Left ventricle myocardium inferior (tissue), 1 donor: ENCODE measurements at regions not wholly inside any gene's neighbourhood (a gene's known extent, or its start where the extent isn't known, plus 50 kb on each side); places are given as distances from the start of the nearest gene placed in this dataset.
A peak's percentile ranks its signal among the peaks of the same experiment; 100 is the strongest.
"Not testable (repeated sequence)": the region's sequence is repeated elsewhere in the genome, so short reads cannot be mapped to it uniquely, and the experiment has no call there.

Source experiments
- DNase-seq: peaks from one replicate; pipeline ENCODE4 v3.0.0-alpha.2; 2020
- H3K27ac ChIP-seq: fragments of 200-600 bp; replicated peaks from 2 replicates; pipeline ENCODE4 v1.8.0; 2021
- H3K27me3 ChIP-seq: fragments of 200-600 bp; 2 replicates; pipeline ENCODE4 v1.8.0; 2021; ENCODE audit warnings: low read depth
- H3K36me3 ChIP-seq: fragments of 200-600 bp; 2 replicates; pipeline ENCODE4 v1.8.0; 2021
- H3K4me1 ChIP-seq: fragments of 200-600 bp; 2 replicates; pipeline ENCODE4 v1.8.0; 2021
- H3K4me3 ChIP-seq: fragments of 200-600 bp; 2 replicates; pipeline ENCODE4 v1.8.0; 2021; ENCODE audit warnings: mild to moderate bottlenecking, moderate library complexity
- H3K9me3 ChIP-seq: fragments of 200-600 bp; replicated peaks from 2 replicates; pipeline ENCODE4 v1.8.0; 2021
- intact Hi-C: fragments of 100-400 bp; cut with micrococcal nuclease; formaldehyde crosslinking; loops from one replicate; pipeline ENCODE4 v1.11.0; 2022
- TF ChIP-seq, protein P1 (sequence below): fragments of 200-600 bp; IDR thresholded peaks from 2 replicates; pipeline ENCODE4 v1.8.0; 2021; ENCODE audit warnings: antibody characterized with exemption, mild to moderate bottlenecking, borderline replicate concordance
- donor health status: DM: no; HTN: yes; CAD: no; lungs with severe emphysema.

DNA sequence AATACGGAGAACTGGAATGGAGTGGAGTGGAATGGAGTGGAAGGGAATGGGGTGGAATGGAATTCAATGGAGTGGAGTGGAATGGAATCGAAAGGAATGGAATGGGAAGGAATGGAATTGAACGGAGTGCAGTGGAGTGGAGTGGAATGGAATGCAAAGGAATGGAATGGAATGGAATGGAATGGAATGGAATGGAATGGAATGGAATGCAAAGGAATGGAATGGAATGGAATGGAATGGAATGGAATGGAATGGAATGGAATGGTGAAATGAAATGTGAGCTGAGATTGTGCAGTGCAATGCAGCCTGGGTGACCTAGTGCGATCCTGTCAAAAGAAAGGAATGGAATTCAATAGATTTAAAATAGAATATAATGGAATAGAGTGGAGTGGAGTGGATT lies 357.3 kb upstream of the WSB1 start:
- DNase-seq, H3K4me1 ChIP-seq, H3K36me3 ChIP-seq, H3K4me3 ChIP-seq, intact Hi-C loops, H3K27ac ChIP-seq, H3K27me3 ChIP-seq: not testable (repeated sequence)
- H3K9me3 ChIP-seq: peaks cover 44% of the 10 kb centered on the region

DNA sequence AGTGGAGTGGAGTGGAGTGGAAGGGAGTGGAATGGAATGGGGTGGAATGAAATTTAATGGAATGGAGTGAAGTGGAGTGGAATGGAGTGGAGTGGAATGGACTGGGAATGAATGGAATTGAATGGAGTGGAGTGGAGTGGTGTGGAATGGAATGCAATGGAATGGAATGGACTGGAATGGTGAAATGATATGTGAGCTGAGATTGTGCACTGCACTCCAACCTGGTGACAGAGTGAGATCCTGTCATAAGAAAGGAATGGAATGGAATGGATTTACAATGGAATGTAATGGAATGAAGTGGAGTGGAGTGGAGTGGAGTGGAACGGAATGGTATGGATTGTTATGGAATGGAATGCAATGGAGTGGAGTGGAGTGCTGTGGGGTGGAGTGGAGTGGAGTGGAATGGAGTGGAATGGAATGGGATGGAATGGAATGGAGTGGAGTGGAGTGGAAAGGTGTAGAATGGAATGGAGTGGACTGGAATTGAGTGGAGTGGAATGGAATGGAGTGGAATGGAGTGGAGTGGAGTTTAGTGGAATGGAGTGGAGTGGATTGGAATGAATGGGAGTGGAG lies 356.1 kb upstream of the WSB1 start:
- H3K36me3 ChIP-seq, H3K4me3 ChIP-seq, H3K4me1 ChIP-seq, H3K27me3 ChIP-seq, intact Hi-C loops, H3K27ac ChIP-seq, DNase-seq: not testable (repeated sequence)
- peaks cover 44% of the 10 kb centered on the region for H3K9me3 ChIP-seq

DNA sequence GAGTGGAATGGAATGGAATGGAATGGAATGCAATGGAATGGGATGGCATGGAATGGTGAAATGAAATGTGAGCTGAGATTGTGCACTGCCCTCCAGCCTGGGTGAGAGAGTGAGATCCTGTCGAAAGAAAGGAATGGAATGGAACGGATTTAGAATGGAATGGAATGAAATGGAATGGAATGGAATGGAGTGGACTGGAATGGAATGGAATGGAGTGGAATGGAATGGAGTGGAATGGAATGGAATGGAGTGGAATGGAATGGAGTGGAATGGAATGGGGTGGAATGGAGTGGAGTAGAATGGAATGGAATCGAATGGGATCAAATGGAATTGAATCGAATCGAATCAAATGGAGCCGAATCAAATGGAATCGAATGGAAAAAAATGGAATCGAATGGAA lies 354.2 kb upstream of the WSB1 start:
- intact Hi-C loops, H3K27me3 ChIP-seq, DNase-seq, H3K36me3 ChIP-seq, H3K4me1 ChIP-seq, H3K27ac ChIP-seq, H3K4me3 ChIP-seq: not testable (repeated sequence)
- peaks cover 44% of the 10 kb centered on the region for H3K9me3 ChIP-seq

DNA sequence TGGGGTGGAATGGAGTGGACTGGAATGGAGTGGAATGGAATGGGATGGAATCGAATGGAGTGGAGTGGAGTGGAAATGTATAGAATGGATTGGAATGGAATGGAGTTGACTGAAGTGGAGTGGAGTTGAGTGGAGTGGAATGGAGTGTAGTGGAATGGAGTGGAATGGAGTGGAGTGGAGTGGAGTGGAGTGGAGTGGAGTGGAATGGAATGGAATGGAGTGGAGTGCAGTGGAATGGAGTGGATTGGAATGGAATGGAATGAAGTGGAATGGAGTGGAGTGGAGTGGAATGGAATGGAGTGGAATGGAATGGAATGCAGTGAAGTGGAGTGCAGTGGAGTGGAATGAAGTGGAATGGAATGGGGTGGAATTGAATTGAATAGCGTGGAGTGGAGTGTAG lies 353.3 kb upstream of the WSB1 start:
- H3K4me3 ChIP-seq, H3K36me3 ChIP-seq, H3K27ac ChIP-seq, DNase-seq, H3K27me3 ChIP-seq, H3K4me1 ChIP-seq, intact Hi-C loops: not testable (repeated sequence)
- peaks cover 44% of the 10 kb centered on the region for H3K9me3 ChIP-seq

DNA sequence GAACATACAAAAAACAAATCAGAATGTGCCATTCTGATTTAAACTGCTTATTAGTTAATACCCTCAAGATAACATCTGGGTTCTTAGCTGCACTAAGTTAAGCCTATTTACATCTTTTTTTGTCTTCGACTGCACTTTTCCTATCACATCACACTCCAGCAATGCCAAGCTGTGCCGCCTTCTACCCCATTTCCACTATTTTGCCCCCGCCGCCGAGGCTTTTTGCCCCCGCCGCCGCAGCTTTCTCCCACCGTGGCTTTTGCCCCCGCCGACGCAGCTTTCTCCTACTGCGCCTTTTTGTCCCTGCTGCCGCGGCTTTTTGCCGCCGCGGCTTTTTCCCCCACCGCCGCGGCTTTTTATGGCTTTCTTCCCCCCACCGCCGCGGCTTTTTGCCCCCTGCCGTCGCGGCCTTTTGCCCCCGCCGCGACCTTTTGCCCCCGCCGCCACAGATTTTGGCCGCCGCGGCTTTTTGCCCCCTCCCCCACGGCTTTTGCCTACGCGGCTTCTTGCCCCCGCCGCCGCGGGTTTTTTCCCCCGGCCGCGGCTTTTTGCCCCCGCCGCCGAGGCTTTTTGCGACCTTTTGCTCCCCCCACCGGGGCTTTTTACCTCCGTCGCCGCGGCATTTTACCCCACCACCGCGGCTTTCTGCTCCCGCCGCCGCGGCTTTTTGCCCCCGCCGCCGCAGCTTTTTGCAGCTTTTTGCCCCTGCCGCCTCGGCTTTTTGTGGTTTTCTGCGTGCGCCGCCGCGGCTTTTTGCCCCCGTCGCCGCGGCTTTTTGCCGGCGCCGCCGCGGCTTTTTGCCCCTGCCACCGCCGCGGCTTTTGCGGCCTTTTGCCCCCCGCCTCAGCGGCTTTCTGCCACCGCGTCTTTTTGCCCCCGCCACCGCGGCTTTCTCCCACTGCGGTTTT lies 331.4 kb upstream of the WSB1 start:
- DNase-seq: no peak

DNA sequence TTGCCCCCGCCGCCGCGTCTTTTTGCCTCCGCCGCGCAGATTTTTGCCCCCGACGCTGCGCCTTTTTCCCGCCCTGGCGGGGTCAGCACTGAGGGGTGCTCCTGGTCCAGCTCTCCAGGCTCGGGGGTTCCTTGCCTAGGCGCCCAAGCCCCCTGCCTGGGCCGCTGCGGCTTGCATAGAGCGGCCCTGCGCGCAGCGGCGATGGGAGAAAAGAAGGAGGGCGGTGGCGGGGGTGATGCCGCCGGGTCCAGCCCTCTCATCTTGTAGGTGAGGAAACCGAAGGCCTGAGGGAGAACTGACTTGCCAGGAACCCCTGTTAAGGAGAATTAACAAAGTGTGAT lies 330.8 kb upstream of the WSB1 start:
- H3K27me3 ChIP-seq: peaks cover 42% of the 10 kb centered on the region
- no peak for DNase-seq
- H3K36me3 ChIP-seq: no peaks in the 10 kb centered on the region
- intact Hi-C loops: no loop called here
- H3K9me3 ChIP-seq: peaks cover 13% of the 10 kb centered on the region
- H3K27ac ChIP-seq: no peak overlapping the region
- peak overlapping the region; percentile 32 for H3K4me3 ChIP-seq
- no peaks in the 10 kb centered on the region for H3K4me1 ChIP-seq
- TF ChIP-seq, protein P1, sequence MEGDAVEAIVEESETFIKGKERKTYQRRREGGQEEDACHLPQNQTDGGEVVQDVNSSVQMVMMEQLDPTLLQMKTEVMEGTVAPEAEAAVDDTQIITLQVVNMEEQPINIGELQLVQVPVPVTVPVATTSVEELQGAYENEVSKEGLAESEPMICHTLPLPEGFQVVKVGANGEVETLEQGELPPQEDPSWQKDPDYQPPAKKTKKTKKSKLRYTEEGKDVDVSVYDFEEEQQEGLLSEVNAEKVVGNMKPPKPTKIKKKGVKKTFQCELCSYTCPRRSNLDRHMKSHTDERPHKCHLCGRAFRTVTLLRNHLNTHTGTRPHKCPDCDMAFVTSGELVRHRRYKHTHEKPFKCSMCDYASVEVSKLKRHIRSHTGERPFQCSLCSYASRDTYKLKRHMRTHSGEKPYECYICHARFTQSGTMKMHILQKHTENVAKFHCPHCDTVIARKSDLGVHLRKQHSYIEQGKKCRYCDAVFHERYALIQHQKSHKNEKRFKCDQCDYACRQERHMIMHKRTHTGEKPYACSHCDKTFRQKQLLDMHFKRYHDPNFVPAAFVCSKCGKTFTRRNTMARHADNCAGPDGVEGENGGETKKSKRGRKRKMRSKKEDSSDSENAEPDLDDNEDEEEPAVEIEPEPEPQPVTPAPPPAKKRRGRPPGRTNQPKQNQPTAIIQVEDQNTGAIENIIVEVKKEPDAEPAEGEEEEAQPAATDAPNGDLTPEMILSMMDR: no peak

More for the DNA sequence above, 331.4 kb upstream of the WSB1 start:
- intact Hi-C loops: no loop called here
- Histone ChIP-seq H3K27me3 (peaks cover 42% of the 10 kb centered on the region), H3K27ac (no peak overlapping the region), H3K4me1 (no peaks in the 10 kb centered on the region), H3K9me3 (peaks cover 13% of the 10 kb centered on the region), H3K4me3 (peak overlapping the region; percentile 32), H3K36me3 (no peaks in the 10 kb centered on the region)
- TF ChIP-seq, protein P1: no peak

DNA sequence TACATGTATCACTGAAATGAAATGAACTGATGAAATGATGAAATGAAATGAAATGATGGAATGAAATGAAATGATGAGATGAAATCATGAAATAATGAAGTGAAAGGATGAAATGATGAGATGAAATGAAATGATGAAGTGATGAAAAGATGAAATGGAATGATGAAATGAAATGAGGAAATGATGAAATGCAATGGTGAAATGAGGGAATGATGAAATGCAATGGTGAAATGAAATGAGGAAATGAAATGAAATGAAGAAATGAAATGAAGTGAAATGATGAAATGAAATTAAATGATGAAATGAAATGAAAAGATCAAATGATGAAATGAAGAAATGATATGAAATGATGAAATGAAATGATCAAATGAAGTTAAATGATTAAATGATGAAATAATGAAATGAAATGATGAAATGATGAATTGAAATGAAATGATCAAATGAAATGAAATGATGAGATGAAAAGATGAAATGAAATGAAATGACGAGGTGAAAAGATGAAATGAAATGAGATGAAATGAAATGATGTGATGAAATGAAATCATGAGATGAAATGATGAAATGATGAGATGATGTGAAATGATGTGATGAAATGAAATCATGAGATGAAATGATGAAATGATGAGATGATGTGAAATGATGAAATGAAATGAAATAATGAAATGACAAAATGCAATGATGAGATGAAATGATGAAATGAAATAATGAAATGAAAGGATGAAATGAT lies 327.9 kb upstream of the WSB1 start:
- H3K4me1 ChIP-seq, DNase-seq, intact Hi-C loops, H3K27ac ChIP-seq, H3K4me3 ChIP-seq, H3K36me3 ChIP-seq: not testable (repeated sequence)
- H3K9me3 ChIP-seq: peaks cover 16% of the 10 kb centered on the region
- peaks cover 37% of the 10 kb centered on the region for H3K27me3 ChIP-seq

DNA sequence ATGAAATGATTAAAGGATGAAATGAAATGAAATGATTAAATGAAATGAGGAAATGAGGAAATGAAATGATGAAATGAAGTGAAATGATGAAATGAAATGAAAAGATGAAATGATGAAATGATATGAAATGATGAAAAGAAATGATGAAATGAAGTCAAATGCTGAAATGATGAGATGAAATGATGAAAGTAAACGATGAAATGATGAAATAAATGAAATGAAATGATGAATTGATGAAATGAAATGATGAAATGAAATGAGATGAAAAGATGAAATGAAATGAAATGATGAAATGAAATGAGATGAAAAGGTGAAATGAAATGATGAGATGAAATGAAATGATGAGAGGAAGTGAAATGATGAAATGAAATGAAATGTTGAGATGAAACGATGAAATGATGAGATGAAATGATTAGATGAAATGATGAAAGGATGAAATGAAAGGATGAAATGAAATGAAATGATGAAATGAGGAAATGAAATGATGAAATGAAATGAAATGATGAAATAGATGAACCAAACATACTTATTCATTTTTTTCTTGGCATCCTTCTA lies 327.2 kb upstream of the WSB1 start:
- H3K36me3 ChIP-seq, DNase-seq, H3K4me1 ChIP-seq, H3K4me3 ChIP-seq, H3K27ac ChIP-seq, intact Hi-C loops: not testable (repeated sequence)
- Histone ChIP-seq H3K9me3 (peaks cover 16% of the 10 kb centered on the region), H3K27me3 (peaks cover 30% of the 10 kb centered on the region)

DNA sequence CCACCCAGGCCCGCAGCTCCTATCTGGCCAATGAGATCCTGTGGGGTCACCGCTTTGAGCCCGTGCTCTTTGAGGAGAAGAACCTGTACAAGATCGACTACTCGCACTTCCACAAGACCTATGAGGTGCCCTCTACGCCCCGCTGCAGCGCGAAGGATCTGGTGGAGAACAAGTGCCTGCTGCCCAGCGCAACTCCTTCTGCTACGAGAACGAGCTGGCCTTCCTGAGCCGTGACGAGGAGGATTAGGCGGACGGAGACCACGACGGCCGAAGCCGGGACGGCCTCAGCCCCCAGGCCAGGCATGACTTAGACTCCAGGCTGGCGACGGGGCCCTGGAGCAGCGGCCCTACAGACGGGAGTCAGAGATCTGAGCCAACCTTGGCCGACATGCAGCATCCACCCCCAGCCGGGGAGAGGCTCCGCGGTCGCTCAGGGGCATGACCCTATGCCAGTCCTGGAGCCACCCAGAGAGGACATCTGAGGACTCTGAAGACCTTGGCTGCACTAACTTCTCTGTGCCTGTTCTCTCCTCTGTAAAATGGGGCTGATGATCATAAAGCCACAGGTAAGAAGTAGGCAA lies 312.0 kb upstream of the WSB1 start:
- H3K27ac ChIP-seq, H3K9me3 ChIP-seq, H3K4me1 ChIP-seq, H3K4me3 ChIP-seq, intact Hi-C loops, DNase-seq, H3K36me3 ChIP-seq: not testable (repeated sequence)
- peaks cover 11% of the 10 kb centered on the region for H3K27me3 ChIP-seq

DNA sequence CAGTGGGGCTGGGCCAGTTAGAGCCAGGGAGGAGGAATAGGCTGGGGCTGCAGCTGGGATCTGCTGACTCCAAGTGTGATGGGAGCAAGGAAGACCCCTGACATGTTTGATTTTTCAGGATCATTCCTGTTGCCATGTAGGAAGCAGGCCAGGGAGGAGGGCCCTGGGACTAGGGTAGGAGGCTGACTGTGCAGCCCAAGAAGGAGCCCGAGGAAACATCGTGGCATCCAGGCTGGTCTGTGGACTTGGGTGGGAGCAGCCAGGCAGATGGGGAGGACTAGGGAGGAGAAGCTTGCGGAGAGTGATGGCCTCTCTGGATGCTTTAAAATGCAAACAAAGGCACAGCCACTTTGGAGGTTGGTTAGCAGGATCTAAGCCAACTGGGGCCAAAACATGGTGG lies 311.4 kb upstream of the WSB1 start:
- H3K9me3 ChIP-seq, DNase-seq, H3K4me1 ChIP-seq, H3K4me3 ChIP-seq, intact Hi-C loops, H3K27ac ChIP-seq, H3K36me3 ChIP-seq: not testable (repeated sequence)
- H3K27me3 ChIP-seq: peaks cover 11% of the 10 kb centered on the region

DNA sequence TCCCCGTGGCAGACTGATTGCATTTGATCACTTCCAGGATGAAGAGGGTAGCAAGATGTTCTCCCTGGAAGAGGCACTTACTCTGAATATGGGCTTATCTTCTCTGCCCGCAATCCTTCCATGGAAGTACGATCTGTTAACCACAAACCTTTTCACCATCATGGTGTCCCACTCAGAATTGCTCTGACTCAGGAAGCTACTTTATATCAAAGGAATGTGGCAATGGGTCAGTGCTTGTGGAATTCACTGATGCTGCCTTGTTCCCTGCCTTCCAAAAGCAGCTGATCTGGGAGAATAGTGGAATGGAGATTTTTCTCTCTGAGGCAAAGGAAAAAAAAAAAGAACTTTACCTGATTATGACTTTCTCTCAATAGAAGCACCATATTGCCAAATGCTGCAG lies 306.1 kb upstream of the WSB1 start:
- peaks cover 11% of the 10 kb centered on the region for H3K27me3 ChIP-seq
- H3K36me3 ChIP-seq, DNase-seq, intact Hi-C loops, H3K27ac ChIP-seq, H3K9me3 ChIP-seq, H3K4me1 ChIP-seq, H3K4me3 ChIP-seq: not testable (repeated sequence)
